Suprapubic skin (tissue), 4 donors: ENCODE measurements at regions not wholly inside any gene's neighbourhood (a gene's known extent, or its start where the extent isn't known, plus 50 kb on each side); places are given as distances from the start of the nearest gene placed in this dataset.

ENCODE experiments used
- EP300 ChIP-seq: sonication (generic); formaldehyde crosslinking; IDR thresholded peaks from one replicate; pipeline ENCODE4 v1.6.1; 2017; ENCODE audit warnings: antibody characterized with exemption
- POLR2A ChIP-seq, 2 donors: fragments of 450-650 bp; IDR thresholded peaks; one replicate each; pipeline ENCODE4 v1.6.1; 2017; ENCODE audit warnings: antibody characterized with exemption in 2 of 2, mild to moderate bottlenecking in 2 of 2, moderate library complexity in 2 of 2
- POLR2AphosphoS5 ChIP-seq, 3 donors: sonication (generic); formaldehyde crosslinking; IDR thresholded peaks; one replicate each; pipeline ENCODE4 v1.6.1; 2017; ENCODE audit warnings: antibody characterized with exemption in 3 of 3
- TF ChIP-seq, protein P1 (sequence below), 2 donors: fragments of 200-600 bp in 1 of 2; fragments of 450-650 bp in 1 of 2; sonication (generic) in 1 of 2; IDR thresholded peaks; one replicate each; pipeline ENCODE4 v1.5.1; 2016 to 2019; ENCODE audit warnings: antibody characterized with exemption in 2 of 2, mild to moderate bottlenecking in 1 of 2, moderate library complexity in 1 of 2

DNA sequence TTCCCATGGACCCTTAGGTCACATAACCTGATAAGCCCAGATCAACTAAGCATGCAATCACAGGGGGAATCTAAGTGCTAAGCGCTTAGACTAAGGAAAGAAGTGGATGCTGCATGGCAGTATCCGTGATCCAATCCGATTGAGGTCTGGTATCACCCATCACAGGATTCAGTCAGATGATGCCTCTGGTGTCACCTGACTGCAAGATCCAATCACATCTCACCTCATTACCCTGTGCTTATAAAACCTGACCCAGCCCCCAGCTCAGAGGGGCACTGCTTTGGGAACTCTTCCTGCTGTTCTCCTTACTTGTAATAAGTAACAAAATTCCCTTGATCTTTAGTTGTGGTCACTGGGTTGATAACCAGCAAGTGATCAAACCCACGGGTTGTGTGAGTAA is 84.7 kb upstream of the TMEM168 start:
- TF ChIP-seq POLR2AphosphoS5 (IDR thresholded peaks at IDR 0.05) (no peak), POLR2A (IDR thresholded peaks at IDR 0.05) (no peak), EP300 (no peak)
- TF ChIP-seq, protein P1, sequence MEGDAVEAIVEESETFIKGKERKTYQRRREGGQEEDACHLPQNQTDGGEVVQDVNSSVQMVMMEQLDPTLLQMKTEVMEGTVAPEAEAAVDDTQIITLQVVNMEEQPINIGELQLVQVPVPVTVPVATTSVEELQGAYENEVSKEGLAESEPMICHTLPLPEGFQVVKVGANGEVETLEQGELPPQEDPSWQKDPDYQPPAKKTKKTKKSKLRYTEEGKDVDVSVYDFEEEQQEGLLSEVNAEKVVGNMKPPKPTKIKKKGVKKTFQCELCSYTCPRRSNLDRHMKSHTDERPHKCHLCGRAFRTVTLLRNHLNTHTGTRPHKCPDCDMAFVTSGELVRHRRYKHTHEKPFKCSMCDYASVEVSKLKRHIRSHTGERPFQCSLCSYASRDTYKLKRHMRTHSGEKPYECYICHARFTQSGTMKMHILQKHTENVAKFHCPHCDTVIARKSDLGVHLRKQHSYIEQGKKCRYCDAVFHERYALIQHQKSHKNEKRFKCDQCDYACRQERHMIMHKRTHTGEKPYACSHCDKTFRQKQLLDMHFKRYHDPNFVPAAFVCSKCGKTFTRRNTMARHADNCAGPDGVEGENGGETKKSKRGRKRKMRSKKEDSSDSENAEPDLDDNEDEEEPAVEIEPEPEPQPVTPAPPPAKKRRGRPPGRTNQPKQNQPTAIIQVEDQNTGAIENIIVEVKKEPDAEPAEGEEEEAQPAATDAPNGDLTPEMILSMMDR (IDR thresholded peaks at IDR 0.05), result no peak
